Stimulated activated CD4-positive, alpha-beta T cell treated with anti-CD3 and anti-CD28 coated beads, TNF-alpha, amount 100 ng/mL, for 48 hours (primary cell): ENCODE measurements at regions not wholly inside any gene's neighbourhood (a gene's known extent, or its start where the extent isn't known, plus 50 kb on each side); places are given as distances from the start of the nearest gene placed in this dataset.

ENCODE experiments used
- DNase-seq, 3 donors: peaks; one replicate each; pipeline ENCODE4 v3.0.0-alpha.2; 2020; ENCODE audit warnings: low read depth in 3 of 3

DNA sequence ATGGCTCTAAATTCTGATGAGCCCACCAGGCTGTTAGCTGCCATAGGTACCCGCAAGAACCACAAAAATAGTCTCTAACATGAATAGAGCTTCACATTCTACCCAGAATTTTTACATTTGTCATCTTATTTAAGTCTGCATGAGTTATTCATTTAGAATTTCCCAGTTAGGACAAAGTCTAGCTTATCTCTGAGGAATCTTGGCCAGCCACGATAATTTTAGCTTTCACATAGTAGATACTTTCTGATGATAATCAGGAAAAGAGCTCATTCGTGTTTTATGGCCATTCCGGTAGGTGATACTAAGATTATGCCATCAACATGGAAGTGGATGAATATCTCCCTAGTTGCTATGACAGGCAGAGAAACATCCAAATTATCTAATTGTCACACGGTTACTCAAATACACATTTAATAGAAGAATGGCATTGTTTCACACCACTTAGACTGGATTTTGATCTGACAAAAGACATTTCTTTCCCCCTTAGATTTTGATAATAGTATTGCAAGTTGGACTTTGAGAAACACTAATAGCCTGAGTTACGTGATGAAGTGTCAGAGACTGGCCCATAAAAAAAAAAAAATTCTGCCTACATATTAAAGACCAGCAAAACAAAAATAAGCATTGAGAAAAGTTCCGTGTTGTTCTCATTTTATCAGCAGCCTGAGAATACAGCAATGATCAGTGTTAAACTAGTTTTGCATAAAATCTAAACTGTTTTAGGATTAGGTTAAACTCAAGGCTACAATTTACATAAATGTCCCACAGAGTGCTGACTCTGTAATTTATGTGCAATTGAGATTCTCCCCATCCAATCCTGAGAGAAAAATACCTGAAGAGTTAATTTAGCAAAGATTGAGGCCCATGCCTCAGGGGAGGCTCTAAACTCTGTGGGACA is 397.5 kb upstream of the ARID1B start:
- no peak for DNase-seq

GRCh38 chr6:156378853-156379252 is 398.3 kb upstream of the ARID1B start:
- no peak for DNase-seq

GRCh38 chr6:156376091-156376490 is 401.1 kb upstream of the ARID1B start:
- no peak for DNase-seq

DNA sequence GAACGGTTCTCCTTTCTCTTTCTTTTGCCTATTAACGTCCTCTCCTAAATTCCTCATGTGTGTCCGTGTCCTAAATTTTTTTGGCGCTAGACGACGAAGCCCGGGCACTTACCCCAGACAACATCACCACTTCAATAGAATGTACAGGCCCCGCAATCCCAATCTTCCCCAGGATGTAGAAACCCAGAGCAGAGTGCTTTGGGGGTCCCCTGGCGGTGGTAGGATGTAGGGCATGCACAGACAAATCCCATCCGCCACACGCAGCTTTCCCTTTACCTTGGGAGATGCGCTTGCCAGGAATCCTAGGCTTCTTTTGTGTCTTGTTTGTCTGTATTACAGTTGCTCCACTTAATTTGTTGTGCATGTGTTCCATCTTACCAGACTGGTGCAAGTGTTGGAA is 417.3 kb upstream of the ARID1B start:
- DNase-seq: no peak

DNA sequence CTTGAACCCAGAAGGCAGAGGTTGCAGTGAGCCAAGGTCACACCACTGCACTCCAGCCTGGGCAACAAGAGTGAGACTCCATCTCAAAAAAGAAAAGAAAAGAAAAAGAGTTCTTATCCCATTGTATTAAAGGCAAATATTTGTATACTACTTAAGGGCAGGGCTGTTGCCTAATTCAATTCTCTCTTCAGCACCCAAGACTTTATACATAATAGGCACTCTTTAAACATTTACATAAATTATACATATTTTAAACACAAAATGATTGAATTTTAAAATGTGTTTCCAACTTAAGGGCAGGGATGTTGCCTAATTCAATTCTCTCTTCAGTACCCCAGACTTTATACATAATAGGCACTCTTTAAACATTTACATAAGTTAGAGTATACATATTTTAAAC is 424.3 kb upstream of the ARID1B start:
- DNase-seq: no peak

DNA sequence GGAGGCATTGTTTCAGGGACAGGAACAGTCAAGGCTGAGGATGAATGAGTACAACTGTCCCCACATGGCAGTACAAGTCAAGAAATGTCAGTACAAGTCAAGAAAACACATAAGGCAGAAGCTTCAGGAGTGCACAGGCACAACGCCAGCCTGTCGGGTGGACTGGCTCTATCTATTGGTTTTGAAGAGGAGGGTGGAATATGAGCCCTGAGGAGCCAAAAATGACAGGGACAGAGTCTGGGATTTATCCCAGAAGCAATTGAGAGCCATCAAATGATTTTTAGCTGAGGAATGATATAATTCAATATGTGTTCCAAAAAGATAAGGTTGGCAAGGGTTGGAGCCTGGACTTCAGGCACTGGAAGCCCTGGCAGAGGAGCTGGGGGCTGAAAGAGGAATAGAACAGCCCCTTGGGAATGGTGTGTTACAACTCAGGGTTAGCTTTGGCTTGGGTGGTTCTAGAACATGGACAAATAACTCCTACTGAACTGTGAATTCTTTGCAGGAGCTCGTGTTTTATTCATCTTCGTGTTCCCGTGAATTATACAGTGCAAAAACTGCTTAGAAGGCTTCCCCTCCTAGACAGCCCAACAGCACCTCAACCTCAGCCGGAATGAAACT is 425.7 kb upstream of the ARID1B start:
- DNase-seq: no peak

- DNase-seq: no peak
These were observed 426.8 kb upstream of the ARID1B start for GRCh38 chr6:156350337-156350736.

DNA sequence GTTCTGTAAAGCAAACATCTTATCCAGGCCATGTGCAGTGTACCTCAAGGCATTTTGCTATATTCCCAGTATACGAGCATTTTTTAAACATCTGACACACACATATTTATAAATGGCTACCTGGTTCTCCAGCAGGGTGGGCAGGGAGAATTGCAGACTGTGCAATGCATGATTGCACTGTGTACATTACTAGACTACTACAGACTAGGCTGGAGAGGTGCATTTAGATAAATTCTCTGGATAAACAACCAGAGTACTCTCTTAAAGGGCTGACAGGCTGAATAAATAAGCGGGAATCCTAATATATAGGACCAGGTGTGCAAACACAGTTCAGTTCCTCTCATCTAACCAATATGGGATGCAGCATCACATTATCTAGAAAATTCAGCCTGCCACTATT is 428.3 kb upstream of the ARID1B start:
- DNase-seq: no peak

DNA sequence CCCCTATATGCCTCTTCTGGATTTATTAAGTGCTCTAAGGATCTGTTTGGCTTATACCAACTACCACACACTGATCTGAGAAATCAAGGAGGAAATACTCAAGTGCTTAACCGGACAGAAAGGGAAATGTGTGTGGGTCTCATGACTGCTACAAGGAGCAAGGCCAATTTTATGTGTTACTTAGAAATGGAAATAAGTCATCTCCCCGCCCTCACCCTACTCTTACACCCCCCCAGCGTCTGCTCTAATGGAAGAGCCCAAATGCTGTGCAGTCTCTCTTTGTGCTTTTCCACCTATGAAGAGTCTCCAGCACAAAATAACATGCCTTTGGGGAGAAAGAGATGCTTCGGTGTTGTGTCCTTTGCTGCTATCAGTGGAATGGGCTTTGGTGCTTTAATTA is 428.8 kb upstream of the ARID1B start:
- DNase-seq: no peak

GRCh38 chr6:156347656-156348055 is 429.5 kb upstream of the ARID1B start:
- DNase-seq: no peak

- no peak for DNase-seq
These were observed 429.9 kb upstream of the ARID1B start for GRCh38 chr6:156347246-156347645.

DNA sequence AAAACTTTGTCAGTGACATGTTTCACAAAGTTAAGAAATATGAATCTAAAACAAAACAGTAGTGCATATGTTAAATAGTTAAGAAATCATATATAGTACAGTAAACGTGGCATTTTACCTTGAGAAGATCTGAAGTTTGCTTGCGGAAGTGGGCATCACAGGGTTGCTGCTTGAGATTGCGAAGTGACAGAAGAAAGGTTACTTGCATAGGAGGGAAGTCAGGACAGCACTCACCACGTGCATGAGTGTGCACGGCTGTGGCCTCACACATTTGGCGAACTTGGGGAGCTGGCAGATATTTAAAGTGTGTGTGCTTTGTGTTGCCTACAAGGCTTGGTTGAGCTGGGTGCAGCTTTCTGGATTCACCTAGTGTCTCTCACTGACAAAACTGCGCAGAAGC is 431.5 kb upstream of the ARID1B start:
- DNase-seq: no peak

DNA sequence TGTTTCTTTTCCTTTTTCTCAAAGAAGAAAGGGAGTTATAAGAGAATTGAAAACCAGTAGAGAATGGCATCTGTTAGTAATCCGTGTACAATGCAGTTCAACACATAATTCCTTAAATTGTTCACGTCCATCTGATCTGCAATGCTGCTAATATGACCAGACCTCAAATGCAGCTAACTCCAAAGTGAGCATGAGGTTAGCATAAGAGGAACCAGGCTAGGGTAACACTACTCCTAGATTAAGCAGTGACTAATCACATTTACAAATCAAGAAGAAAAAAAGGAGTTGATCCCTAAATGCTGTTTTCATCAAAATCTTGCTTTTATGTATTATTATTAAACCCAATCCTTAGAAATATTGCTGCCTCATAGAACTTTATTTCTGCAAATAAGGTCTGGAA is 432.7 kb upstream of the ARID1B start:
- no peak for DNase-seq

GRCh38 chr6:156337801-156338200 is 439.4 kb upstream of the ARID1B start:
- no peak for DNase-seq

GRCh38 chr6:156336733-156337132 is 440.4 kb upstream of the ARID1B start:
- DNase-seq: no peak

GRCh38 chr6:156336089-156336488 is 441.1 kb upstream of the ARID1B start:
- DNase-seq: no peak

GRCh38 chr6:156334966-156335365 is 442.2 kb upstream of the ARID1B start:
- DNase-seq: no peak

- no peak for DNase-seq
These were observed 457.5 kb upstream of the ARID1B start for GRCh38 chr6:156319707-156320106.

DNA sequence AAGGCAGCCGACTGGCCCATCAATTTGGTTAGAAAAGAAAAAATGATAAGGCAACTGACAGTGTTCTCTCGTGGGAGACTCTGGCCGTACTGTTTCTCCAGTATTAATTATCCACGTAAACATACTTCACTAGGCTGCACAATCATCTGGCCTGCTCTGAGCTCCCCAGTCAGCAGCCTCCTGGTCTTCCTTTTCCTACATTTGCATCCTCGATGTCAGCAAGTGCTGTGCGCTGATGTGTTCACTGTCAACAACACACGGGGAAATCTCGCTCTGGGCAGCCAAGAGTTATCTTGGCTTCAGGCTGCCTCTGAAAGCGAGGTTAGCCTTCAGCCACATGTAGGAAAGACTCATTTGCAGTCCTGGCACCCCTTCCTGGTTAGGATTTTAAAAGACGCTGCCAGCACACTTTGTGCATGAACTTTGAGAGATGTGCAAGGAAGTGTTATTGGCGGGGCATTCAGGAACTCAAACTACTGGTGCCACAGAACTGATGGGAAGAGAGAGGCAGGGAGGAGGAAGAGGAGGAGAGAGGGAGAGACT is 460.5 kb upstream of the ARID1B start:
- DNase-seq: no peak

DNA sequence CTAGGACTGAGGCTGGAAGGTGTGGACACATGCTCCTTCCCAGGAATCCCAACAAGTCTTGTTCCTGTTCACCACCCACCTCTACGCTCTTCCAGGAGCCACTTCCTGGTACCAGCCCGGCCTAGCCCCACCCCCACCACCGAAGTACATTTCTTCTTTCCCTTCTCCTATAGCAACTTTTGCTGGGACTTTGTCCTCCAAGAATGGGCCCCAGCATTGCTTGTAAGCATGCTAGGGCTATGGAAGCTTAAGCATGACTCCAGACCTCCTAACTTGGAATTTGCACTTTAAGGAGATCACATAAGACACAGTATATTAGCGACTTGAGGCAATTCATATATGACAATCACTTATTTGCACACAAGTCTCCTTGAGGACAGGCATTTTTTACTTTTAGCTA is 462.0 kb upstream of the ARID1B start:
- no peak for DNase-seq

- DNase-seq: no peak
These were observed 464.1 kb upstream of the ARID1B start for GRCh38 chr6:156313037-156313436.

DNA sequence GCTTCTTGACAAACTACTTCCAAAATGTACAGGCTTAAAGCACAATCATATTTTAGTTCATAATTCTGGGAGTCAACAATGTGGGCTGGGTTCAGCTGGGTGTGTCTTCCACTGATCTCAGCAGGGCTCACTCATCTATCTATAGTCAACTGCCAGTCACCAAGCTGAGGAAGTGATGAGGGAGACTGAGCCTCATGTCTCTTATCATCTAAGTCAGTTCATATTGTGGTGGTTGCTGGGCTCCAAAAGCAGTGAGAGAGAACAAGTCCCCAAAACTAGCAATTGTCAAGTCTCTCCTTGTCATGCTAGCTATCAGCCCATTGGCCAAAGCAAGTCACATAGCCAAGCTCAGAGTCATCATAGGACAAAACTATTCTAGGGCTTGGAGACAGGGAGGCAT is 465.9 kb upstream of the ARID1B start:
- no peak for DNase-seq

DNA sequence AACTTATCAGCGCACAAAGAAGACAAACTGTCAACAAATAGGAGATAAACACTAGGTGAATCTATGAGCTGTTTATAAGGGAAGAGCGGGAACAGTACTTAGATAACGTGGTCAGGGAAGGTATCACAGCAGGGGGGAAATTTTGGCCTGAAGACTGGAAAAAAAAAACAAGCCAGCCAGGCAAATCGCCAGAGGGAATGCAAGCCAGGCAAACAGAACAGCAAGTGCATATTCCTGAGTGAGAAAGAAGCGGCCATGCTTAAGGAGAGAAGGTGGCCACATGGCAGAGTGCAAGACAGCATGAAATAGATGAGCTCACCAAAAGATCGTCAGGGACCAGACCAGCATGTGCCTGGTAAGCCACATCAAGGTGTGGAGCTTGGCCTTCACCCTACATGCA is 466.5 kb upstream of the ARID1B start:
- no peak for DNase-seq
